ENCODE measurements at regions not wholly inside any gene's neighbourhood (a gene's known extent, or its start where the extent isn't known, plus 50 kb on each side); places are given as distances from the start of the nearest gene placed in this dataset.

GRCh38 chr4:17164666-17165065, 266.2 kb upstream of the LDB2 start:
- no peak for TF ChIP-seq CTCF (conservative IDR thresholded peaks at IDR 0.05 in 1 of 2, IDR thresholded peaks at IDR 0.05 in 1 of 2; ENCODE audit: extremely low read depth in 1 of 2, insufficient read depth in 1 of 2, low read depth in 1 of 2, low read length in 2 of 2)
- no peak for TF ChIP-seq EZH2 (IDR thresholded peaks at IDR 0.05; ENCODE audit: borderline replicate concordance, low read length)

Measured in mammary epithelial cell (primary cell).